ENCODE measurements at regions not wholly inside any gene's neighbourhood (a gene's known extent, or its start where the extent isn't known, plus 50 kb on each side); places are given as distances from the start of the nearest gene placed in this dataset.

GRCh38 chr22:48577014-48577690 lies 1250.5 kb downstream of the BRD1 start:
- TF ChIP-seq CTCF (IDR thresholded peaks at IDR 0.05; ENCODE audit: borderline replicate concordance, insufficient read depth, low read depth, low read length): no peak
- H3K4me3 ChIP-seq (ENCODE audit: low read depth, low read length): no peak overlapping the region

- no peak overlapping the region for H3K4me3 ChIP-seq (ENCODE audit: low read depth, low read length)
- TF ChIP-seq CTCF (IDR thresholded peaks at IDR 0.05; ENCODE audit: borderline replicate concordance, insufficient read depth, low read depth, low read length): no peak
Measured at GRCh38 chr22:48576333-48577013, 1251.2 kb downstream of the BRD1 start.

- H3K4me3 ChIP-seq (ENCODE audit: low read depth, low read length): no peak overlapping the region
- TF ChIP-seq CTCF (IDR thresholded peaks at IDR 0.05; ENCODE audit: borderline replicate concordance, insufficient read depth, low read depth, low read length): no peak
Measured at GRCh38 chr22:48575618-48576332, 1251.9 kb downstream of the BRD1 start.

GRCh38 chr22:48574776-48575617 lies 1252.7 kb downstream of the BRD1 start:
- TF ChIP-seq CTCF (IDR thresholded peaks at IDR 0.05; ENCODE audit: borderline replicate concordance, insufficient read depth, low read depth, low read length): no peak
- H3K4me3 ChIP-seq (ENCODE audit: low read depth, low read length): no peak overlapping the region

GRCh38 chr22:48573766-48574165 lies 1253.9 kb downstream of the BRD1 start:
- no peak for TF ChIP-seq CTCF (IDR thresholded peaks at IDR 0.05; ENCODE audit: borderline replicate concordance, insufficient read depth, low read depth, low read length)
- H3K4me3 ChIP-seq (ENCODE audit: low read depth, low read length): no peak overlapping the region

- TF ChIP-seq CTCF (IDR thresholded peaks at IDR 0.05; ENCODE audit: borderline replicate concordance, insufficient read depth, low read depth, low read length): no peak
- H3K4me3 ChIP-seq (ENCODE audit: low read depth, low read length): no peak overlapping the region
Measured at GRCh38 chr22:48572951-48573350, 1254.7 kb downstream of the BRD1 start.
